ENCODE measurements at regions not wholly inside any gene's neighbourhood (a gene's known extent, or its start where the extent isn't known, plus 50 kb on each side); places are given as distances from the start of the nearest gene placed in this dataset.

DNA sequence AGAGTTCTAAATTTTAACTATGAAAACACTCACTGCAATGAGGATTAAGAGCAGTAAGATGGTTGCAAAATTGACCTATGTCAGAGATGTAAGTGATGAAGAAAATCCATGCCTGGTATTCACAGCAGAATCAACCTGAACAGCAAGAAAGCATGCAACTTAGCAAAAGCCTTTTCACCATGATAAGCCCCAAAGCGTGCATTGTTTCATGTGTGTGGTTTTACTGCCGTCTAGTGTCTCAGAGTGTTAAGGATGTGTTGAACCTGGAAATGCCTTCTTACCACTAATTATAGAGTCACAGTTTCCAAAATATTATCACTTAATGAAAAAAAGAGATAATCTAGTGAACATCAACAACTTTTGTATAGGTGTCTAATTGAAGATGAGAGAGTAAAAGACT is 415.2 kb upstream of the TRPC7 start:
- no peak for TF ChIP-seq POLR2A (IDR thresholded peaks at IDR 0.05)
- TF ChIP-seq, protein P1, sequence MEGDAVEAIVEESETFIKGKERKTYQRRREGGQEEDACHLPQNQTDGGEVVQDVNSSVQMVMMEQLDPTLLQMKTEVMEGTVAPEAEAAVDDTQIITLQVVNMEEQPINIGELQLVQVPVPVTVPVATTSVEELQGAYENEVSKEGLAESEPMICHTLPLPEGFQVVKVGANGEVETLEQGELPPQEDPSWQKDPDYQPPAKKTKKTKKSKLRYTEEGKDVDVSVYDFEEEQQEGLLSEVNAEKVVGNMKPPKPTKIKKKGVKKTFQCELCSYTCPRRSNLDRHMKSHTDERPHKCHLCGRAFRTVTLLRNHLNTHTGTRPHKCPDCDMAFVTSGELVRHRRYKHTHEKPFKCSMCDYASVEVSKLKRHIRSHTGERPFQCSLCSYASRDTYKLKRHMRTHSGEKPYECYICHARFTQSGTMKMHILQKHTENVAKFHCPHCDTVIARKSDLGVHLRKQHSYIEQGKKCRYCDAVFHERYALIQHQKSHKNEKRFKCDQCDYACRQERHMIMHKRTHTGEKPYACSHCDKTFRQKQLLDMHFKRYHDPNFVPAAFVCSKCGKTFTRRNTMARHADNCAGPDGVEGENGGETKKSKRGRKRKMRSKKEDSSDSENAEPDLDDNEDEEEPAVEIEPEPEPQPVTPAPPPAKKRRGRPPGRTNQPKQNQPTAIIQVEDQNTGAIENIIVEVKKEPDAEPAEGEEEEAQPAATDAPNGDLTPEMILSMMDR (IDR thresholded peaks at IDR 0.05 in 4 of 5, conservative IDR thresholded peaks at IDR 0.05 in 1 of 5): no peak
